Gastroesophageal sphincter (tissue), 4 donors: ENCODE measurements at regions not wholly inside any gene's neighbourhood (a gene's known extent, or its start where the extent isn't known, plus 50 kb on each side); places are given as distances from the start of the nearest gene placed in this dataset.

Source experiments
- ATAC-seq: fragments of 150-250 bp; one replicate; pipeline ENCODE4 v1.9.1; 2016; ENCODE audit warnings: mild to moderate bottlenecking, moderate library complexity
- H3K27ac ChIP-seq, 4 donors: fragments of 200-600 bp; sonication (generic) in 3 of 4; 1 replicate in 3 of 4; 2 replicates in 1 of 4; pipeline ENCODE4 v1.5.1; 2016 to 2019
- H3K27me3 ChIP-seq: fragments of 200-600 bp; sonication (generic); one replicate; pipeline ENCODE4 v1.5.1; 2019
- H3K36me3 ChIP-seq, 2 donors: fragments of 200-600 bp; sonication (generic); one replicate each; pipeline ENCODE4 v1.5.1; 2019; ENCODE audit warnings: control low read depth in 1 of 2
- H3K4me1 ChIP-seq, 3 donors: fragments of 200-600 bp; sonication (generic); 1 replicate in 2 of 3; 2 replicates in 1 of 3; pipeline ENCODE4 v1.5.1; 2016 to 2019; ENCODE audit warnings: control low read depth in 2 of 3
- H3K4me3 ChIP-seq, 2 donors: fragments of 200-600 bp; sonication (generic); one replicate each; pipeline ENCODE4 v1.5.1; 2019; ENCODE audit warnings: mild to moderate bottlenecking in 1 of 2, moderate library complexity in 1 of 2
- H3K9me3 ChIP-seq, 3 donors: fragments of 200-600 bp; sonication (generic); one replicate each; pipeline ENCODE4 v1.5.1; 2017 to 2019; ENCODE audit warnings: control low read depth in 2 of 3
- EP300 ChIP-seq: sonication (generic); formaldehyde crosslinking; IDR thresholded peaks from one replicate; pipeline ENCODE4 v1.6.1; 2017; ENCODE audit warnings: antibody characterized with exemption, mild to moderate bottlenecking
- POLR2A ChIP-seq, 2 donors: fragments of 450-650 bp; IDR thresholded peaks; one replicate each; pipeline ENCODE4 v1.6.1; 2017; ENCODE audit warnings: antibody characterized with exemption in 2 of 2, mild to moderate bottlenecking in 2 of 2, moderate library complexity in 1 of 2
- POLR2AphosphoS5 ChIP-seq: sonication (generic); formaldehyde crosslinking; IDR thresholded peaks from one replicate; pipeline ENCODE4 v1.6.1; 2017; ENCODE audit warnings: antibody characterized with exemption
- WGBS, 2 donors: methylation state at CpG; one replicate each; pipeline ENCODE4 v1.1.5; 2018; ENCODE audit warnings: low coverage in 1 of 2; 5-methylcytosine and 5-hydroxymethylcytosine counted together
- TF ChIP-seq, protein P1 (sequence below), 4 experiments: fragments of 200-600 bp in 2 of 4; fragments of 450-650 bp in 2 of 4; sonication (generic) in 1 of 4; IDR thresholded peaks; one replicate each; pipeline ENCODE4 v1.5.1; 2017 to 2019; ENCODE audit warnings: antibody characterized with exemption in 4 of 4, mild to moderate bottlenecking in 2 of 4, moderate library complexity in 2 of 4

DNA sequence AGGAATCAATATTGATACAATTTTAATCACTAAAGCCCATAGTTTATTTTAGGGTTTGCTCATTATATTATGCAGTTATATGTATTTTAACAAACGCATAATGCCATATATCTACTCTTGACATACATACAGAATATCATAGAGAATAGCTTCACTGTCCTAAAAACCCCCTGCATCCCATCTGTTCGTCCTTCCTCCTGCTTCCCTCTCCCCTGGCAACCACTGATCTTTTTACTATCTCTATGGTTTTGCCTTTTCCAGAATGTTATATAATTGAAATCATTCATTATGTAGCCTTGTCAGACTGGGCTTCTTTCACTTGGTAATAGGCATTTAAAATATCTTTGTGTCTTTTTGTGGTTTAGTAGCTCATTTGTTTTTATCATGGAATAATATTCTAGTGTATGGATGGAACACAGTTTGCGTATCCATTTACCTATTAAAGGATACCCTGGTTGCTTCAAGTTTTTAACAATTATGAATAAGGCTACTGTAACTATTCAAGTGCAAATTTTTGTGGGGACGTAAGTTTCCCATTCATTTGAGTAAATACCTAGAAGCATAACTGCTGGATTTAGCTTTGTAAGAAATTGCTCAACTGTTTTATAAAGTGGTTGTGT, 801.6 kb upstream of the GCFC2 start:
- Histone ChIP-seq H3K4me3 (no peak overlapping the region), H3K9me3 (no peaks in the 10 kb centered on the region), H3K4me1 (no peaks in the 10 kb centered on the region), H3K27ac (no peak overlapping the region), H3K36me3 (no peaks in the 10 kb centered on the region), H3K27me3 (no peaks in the 10 kb centered on the region)
- TF ChIP-seq POLR2A (IDR thresholded peaks at IDR 0.05): no peak
- TF ChIP-seq, protein P1, sequence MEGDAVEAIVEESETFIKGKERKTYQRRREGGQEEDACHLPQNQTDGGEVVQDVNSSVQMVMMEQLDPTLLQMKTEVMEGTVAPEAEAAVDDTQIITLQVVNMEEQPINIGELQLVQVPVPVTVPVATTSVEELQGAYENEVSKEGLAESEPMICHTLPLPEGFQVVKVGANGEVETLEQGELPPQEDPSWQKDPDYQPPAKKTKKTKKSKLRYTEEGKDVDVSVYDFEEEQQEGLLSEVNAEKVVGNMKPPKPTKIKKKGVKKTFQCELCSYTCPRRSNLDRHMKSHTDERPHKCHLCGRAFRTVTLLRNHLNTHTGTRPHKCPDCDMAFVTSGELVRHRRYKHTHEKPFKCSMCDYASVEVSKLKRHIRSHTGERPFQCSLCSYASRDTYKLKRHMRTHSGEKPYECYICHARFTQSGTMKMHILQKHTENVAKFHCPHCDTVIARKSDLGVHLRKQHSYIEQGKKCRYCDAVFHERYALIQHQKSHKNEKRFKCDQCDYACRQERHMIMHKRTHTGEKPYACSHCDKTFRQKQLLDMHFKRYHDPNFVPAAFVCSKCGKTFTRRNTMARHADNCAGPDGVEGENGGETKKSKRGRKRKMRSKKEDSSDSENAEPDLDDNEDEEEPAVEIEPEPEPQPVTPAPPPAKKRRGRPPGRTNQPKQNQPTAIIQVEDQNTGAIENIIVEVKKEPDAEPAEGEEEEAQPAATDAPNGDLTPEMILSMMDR (IDR thresholded peaks at IDR 0.05): no peak
- WGBS, 2 donors: 59 to 66% methylated on average over 3 to 4 of the region's 4 CpGs
- no peak for ATAC-seq

DNA sequence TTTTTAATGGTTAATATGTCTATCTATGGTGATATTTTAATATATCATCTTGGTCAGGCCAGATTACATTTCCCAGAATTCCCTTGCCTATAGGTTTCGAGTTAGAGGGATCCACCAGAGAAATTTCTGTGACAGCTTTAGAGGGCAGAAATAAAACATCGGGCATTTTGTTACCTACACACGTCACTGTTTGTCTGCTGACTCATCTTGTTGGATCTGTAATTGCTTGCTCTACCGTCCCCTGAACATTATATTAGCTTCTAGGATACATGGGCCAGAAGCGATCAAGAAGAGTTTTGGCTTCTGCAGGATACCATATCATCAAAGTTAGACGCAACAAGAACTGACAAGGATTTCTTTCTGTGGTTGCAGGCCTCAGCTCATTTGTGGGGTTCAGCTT, 795.8 kb upstream of the GCFC2 start:
- Histone ChIP-seq H3K4me3 (no peak overlapping the region), H3K4me1 (no peaks in the 10 kb centered on the region), H3K27ac (no peak overlapping the region), H3K9me3 (no peaks in the 10 kb centered on the region), H3K36me3 (no peaks in the 10 kb centered on the region), H3K27me3 (no peaks in the 10 kb centered on the region)
- ATAC-seq: no peak
- 85 to 88% methylated on average over 5 to 6 of the region's 6 CpGs for WGBS, 2 donors
- TF ChIP-seq EP300 (no peak), POLR2AphosphoS5 (no peak), POLR2A (IDR thresholded peaks at IDR 0.05) (no peak)
- TF ChIP-seq, protein P1 (IDR thresholded peaks at IDR 0.05): no peak

DNA sequence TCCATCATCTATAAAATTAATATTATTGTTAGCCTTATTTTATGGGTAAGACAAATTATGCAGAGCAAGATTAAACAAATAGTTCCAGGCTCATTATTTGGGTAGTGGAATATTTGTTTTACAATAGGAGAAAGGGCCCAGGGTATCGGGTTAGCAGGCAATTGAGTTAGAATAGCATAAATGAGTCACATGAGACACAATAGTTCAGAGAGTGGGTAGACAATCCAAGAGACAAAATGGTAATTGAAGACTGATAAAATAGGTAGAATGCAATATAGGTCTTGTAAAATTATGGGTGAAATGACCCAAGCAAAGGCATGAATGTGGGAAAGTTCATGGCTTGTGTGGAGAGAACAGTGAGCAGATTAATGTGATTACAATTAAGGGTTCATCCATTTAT, 790.9 kb upstream of the GCFC2 start:
- no peak overlapping the region for H3K27ac ChIP-seq
- H3K36me3 ChIP-seq: no peaks in the 10 kb centered on the region
- no peak for TF ChIP-seq POLR2A (IDR thresholded peaks at IDR 0.05)
- TF ChIP-seq POLR2AphosphoS5: no peak
- TF ChIP-seq EP300: no peak
- TF ChIP-seq, protein P1 (IDR thresholded peaks at IDR 0.05): no peak
- no peak for ATAC-seq
- no peak overlapping the region for H3K4me3 ChIP-seq
- no peaks in the 10 kb centered on the region for H3K4me1 ChIP-seq
- no peaks in the 10 kb centered on the region for H3K9me3 ChIP-seq
- no peaks in the 10 kb centered on the region for H3K27me3 ChIP-seq
- WGBS, 2 donors: 82 to 100% methylated on average over 1 of the region's 1 CpG

DNA sequence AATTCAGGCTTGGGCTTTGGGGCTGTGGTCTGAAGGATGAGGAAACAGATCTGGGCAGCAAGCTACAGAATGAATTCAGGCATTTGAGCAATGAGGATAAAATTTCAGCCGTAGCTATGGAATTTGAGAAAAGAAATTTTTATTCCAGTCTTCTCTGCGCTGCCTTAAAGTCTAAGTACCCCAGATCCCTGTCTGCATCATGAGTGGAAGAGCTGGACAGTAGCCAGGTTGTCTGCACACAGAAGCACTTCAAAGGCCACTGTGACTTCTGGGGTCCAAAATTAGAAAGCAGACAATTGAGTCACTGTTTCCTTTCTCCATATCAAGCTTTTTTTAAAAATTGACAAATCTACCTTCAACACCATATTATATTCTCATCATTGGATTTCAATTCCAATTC, 787.6 kb upstream of the GCFC2 start:
- H3K9me3 ChIP-seq: no peaks in the 10 kb centered on the region
- H3K27ac ChIP-seq: no peak overlapping the region
- no peak for TF ChIP-seq POLR2A (IDR thresholded peaks at IDR 0.05)
- TF ChIP-seq, protein P1 (IDR thresholded peaks at IDR 0.05): no peak
- no peak for TF ChIP-seq EP300
- no peak for TF ChIP-seq POLR2AphosphoS5
- WGBS, 2 donors: 55 to 80% methylated on average over 1 to 2 of the region's 2 CpGs
- no peak for ATAC-seq
- H3K27me3 ChIP-seq: no peaks in the 10 kb centered on the region
- H3K4me1 ChIP-seq: no peaks in the 10 kb centered on the region
- H3K36me3 ChIP-seq: no peaks in the 10 kb centered on the region
- H3K4me3 ChIP-seq: no peak overlapping the region

DNA sequence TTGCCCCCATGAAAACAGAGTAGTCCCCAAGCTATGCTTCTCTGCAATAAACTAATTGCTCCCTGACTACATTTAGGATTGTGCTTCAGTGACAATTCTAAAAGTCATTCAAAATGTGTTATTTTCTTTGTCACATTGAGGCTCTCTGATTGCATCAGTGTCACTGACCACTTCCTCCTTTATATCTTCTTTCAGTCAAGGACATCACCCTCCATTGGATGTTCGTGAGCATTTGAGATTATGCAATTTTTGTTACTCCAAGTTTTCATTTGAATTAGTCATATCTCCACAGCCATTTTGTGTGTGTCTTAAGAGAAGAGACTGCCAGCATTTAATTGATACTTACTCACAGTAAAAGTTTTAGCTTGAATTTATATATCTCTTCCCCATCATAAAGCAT, 780.8 kb upstream of the GCFC2 start:
- H3K27me3 ChIP-seq: no peaks in the 10 kb centered on the region
- no peaks in the 10 kb centered on the region for H3K36me3 ChIP-seq
- WGBS, 2 donors: 63 to 67% methylated on average over 1 of the region's 1 CpG
- no peak overlapping the region for H3K4me3 ChIP-seq
- TF ChIP-seq EP300 (no peak), POLR2AphosphoS5 (no peak), POLR2A (IDR thresholded peaks at IDR 0.05) (no peak)
- TF ChIP-seq, protein P1 (IDR thresholded peaks at IDR 0.05): no peak
- H3K27ac ChIP-seq: no peak overlapping the region
- no peak for ATAC-seq
- H3K4me1 ChIP-seq: no peaks in the 10 kb centered on the region
- H3K9me3 ChIP-seq: no peaks in the 10 kb centered on the region
